H9 (cell line): ENCODE measurements at regions not wholly inside any gene's neighbourhood (a gene's known extent, or its start where the extent isn't known, plus 50 kb on each side); places are given as distances from the start of the nearest gene placed in this dataset.

Experiments
- DNase-seq: peaks from one replicate; pipeline ENCODE4 v3.0.0-alpha.2; 2017
- H2AFZ ChIP-seq: one replicate; pipeline ENCODE4 v1.6.1; 2013; ENCODE audit warnings: mild to moderate bottlenecking, low read length, control low read depth, moderate library complexity
- H2AK5ac ChIP-seq: 2 replicates; pipeline ENCODE4 v1.6.1; 2013; ENCODE audit warnings: low read length, control low read depth, mixed read lengths; ENCODE audit not compliant: insufficient read length
- H2BK120ac ChIP-seq: one replicate; pipeline ENCODE4 v1.6.1; 2013; ENCODE audit warnings: low read depth, mild to moderate bottlenecking, low read length, control low read depth, inconsistent platforms; ENCODE audit not compliant: poor library complexity, severe bottlenecking
- H2BK12ac ChIP-seq: 2 replicates; pipeline ENCODE4 v1.6.1; 2013; ENCODE audit warnings: low read length, control low read depth, mixed read lengths, low read depth; ENCODE audit not compliant: insufficient read length
- H2BK15ac ChIP-seq: 2 replicates; pipeline ENCODE4 v1.6.1; 2013; ENCODE audit warnings: low read depth, low read length, control low read depth
- H2BK20ac ChIP-seq: one replicate; pipeline ENCODE4 v1.6.1; 2013; ENCODE audit warnings: low read depth, mild to moderate bottlenecking, low read length, control low read depth, inconsistent platforms; ENCODE audit not compliant: poor library complexity, severe bottlenecking
- H2BK5ac ChIP-seq: 2 replicates; pipeline ENCODE4 v1.6.1; 2013; ENCODE audit warnings: low read length, control low read depth, mixed read lengths; ENCODE audit not compliant: insufficient read length
- H3K14ac ChIP-seq: 2 replicates; pipeline ENCODE4 v1.6.1; 2013; ENCODE audit warnings: low read length, control low read depth; ENCODE audit not compliant: insufficient read depth
- H3K18ac ChIP-seq: 2 replicates; pipeline ENCODE4 v1.6.1; 2013; ENCODE audit warnings: low read depth, mild to moderate bottlenecking, mixed read lengths, low read length, control low read depth; ENCODE audit not compliant: insufficient read length
- H3K23ac ChIP-seq: 2 replicates; pipeline ENCODE4 v1.6.1; 2013; ENCODE audit warnings: low read length, control low read depth, mixed read lengths, low read depth; ENCODE audit not compliant: insufficient read length
- H3K23me2 ChIP-seq: 2 replicates; pipeline ENCODE4 v1.6.1; 2013; ENCODE audit warnings: low read depth, mild to moderate bottlenecking, mixed read lengths, low read length, control low read depth; ENCODE audit not compliant: insufficient read length, poor library complexity, severe bottlenecking
- H3K27ac ChIP-seq: 2 replicates; pipeline ENCODE4 v1.5.1; 2013; ENCODE audit warnings: low read length, control low read depth, mixed read lengths, low read depth; ENCODE audit not compliant: insufficient read length
- H3K27me3 ChIP-seq: 2 replicates; pipeline ENCODE4 v1.6.1; 2013; ENCODE audit warnings: low read length, control low read depth, inconsistent platforms; ENCODE audit not compliant: insufficient read depth
- H3K4ac ChIP-seq: 2 replicates; pipeline ENCODE4 v1.6.1; 2013; ENCODE audit warnings: low read depth, mild to moderate bottlenecking, control low read depth, inconsistent platforms, low read length, moderate library complexity
- H3K4me1 ChIP-seq: 2 replicates; pipeline ENCODE4 v1.6.1; 2013; ENCODE audit warnings: low read length, control low read depth, inconsistent platforms; ENCODE audit not compliant: insufficient read depth
- H3K4me2 ChIP-seq: 2 replicates; pipeline ENCODE4 v1.6.1; 2013; ENCODE audit warnings: low read length, control low read depth, mixed read lengths; ENCODE audit not compliant: insufficient read length, insufficient read depth
- H3K56ac ChIP-seq: 2 replicates; pipeline ENCODE4 v1.6.1; 2013; ENCODE audit warnings: low read depth, mild to moderate bottlenecking, mixed read lengths, low read length, control low read depth; ENCODE audit not compliant: insufficient read length
- H3K79me1 ChIP-seq: 2 replicates; pipeline ENCODE4 v1.6.1; 2013; ENCODE audit warnings: low read depth, mild to moderate bottlenecking, moderate library complexity, low read length, control low read depth, inconsistent platforms; ENCODE audit not compliant: insufficient read depth, poor library complexity, severe bottlenecking
- H3K79me2 ChIP-seq: 2 replicates; pipeline ENCODE4 v1.6.1; 2013; ENCODE audit warnings: low read length, control low read depth, inconsistent platforms; ENCODE audit not compliant: insufficient read depth
- H3K9ac ChIP-seq: 2 replicates; pipeline ENCODE4 v1.6.1; 2013; ENCODE audit warnings: low read length, control low read depth, mixed read lengths; ENCODE audit not compliant: insufficient read length; ENCODE audit errors: extremely low read depth
- H3K9me3 ChIP-seq: one replicate; pipeline ENCODE4 v1.6.1; 2013; ENCODE audit warnings: low read depth, low read length, inconsistent platforms; ENCODE audit not compliant: control insufficient read depth
- H3T11ph ChIP-seq: one replicate; pipeline ENCODE4 v1.6.1; 2013; ENCODE audit warnings: mild to moderate bottlenecking, low read length, control low read depth, inconsistent platforms
- H4K20me1 ChIP-seq: one replicate; pipeline ENCODE4 v1.6.1; 2013; ENCODE audit not compliant: control insufficient read depth, insufficient read length, insufficient read depth
- H4K5ac ChIP-seq: 2 replicates; pipeline ENCODE4 v1.6.1; 2013; ENCODE audit warnings: low read depth, mild to moderate bottlenecking, mixed read lengths, low read length, control low read depth; ENCODE audit not compliant: insufficient read length
- H4K8ac ChIP-seq: replicated peaks from 2 replicates; pipeline ENCODE4 v1.6.1; 2013; ENCODE audit warnings: low read length, control low read depth, mixed read lengths, low read depth; ENCODE audit not compliant: insufficient read length
- H4K91ac ChIP-seq: 2 replicates; pipeline ENCODE4 v1.6.1; 2013; ENCODE audit warnings: low read depth, mild to moderate bottlenecking, moderate library complexity, mixed read lengths, low read length, control low read depth; ENCODE audit not compliant: insufficient read length
- H3K27ac Mint-ChIP-seq, 3 experiments: 2 replicates in 2 of 3; 3 replicates in 1 of 3; pipeline ENCODE4 v1.8.0; 2020 to 2021; ENCODE audit warnings: mixed read lengths in 3 of 3, mild to moderate bottlenecking in 1 of 3, moderate library complexity in 1 of 3
- H3K27me3 Mint-ChIP-seq: 2 replicates; pipeline ENCODE4 v1.8.0; 2021; ENCODE audit warnings: low read depth, mild to moderate bottlenecking, moderate library complexity, mixed read lengths
- H3K36me3 Mint-ChIP-seq, 3 experiments: 2 replicates in 2 of 3; 3 replicates in 1 of 3; pipeline ENCODE4 v1.8.0; 2020 to 2021; ENCODE audit warnings: low read depth in 3 of 3, mixed read lengths in 3 of 3; ENCODE audit not compliant: insufficient read depth in 1 of 3
- H3K4me1 Mint-ChIP-seq, 2 experiments: 2 replicates each; pipeline ENCODE4 v1.8.0; 2020; ENCODE audit warnings: mixed read lengths in 2 of 2
- H3K4me3 Mint-ChIP-seq, 2 experiments: 2 replicates in 1 of 2; 3 replicates in 1 of 2; pipeline ENCODE4 v1.8.0; 2020 to 2021; ENCODE audit warnings: mild to moderate bottlenecking in 2 of 2, mixed read lengths in 2 of 2, moderate library complexity in 1 of 2
- H3K9me3 Mint-ChIP-seq, 2 experiments: 2 replicates in 1 of 2; 3 replicates in 1 of 2; pipeline ENCODE4 v1.8.0; 2020; ENCODE audit warnings: mild to moderate bottlenecking in 2 of 2, mixed read lengths in 2 of 2, moderate library complexity in 1 of 2
- CTCF ChIP-seq: fragments of 200-600 bp; sonication (generic); conservative IDR thresholded peaks from 3 replicates; pipeline ENCODE4 v1.8.0; 2021; ENCODE audit warnings: antibody characterized with exemption, mild to moderate bottlenecking
- WGBS: extraction: QIAGEN DNeasy Blood & Tissue Kit; methylation state at CpG from one replicate; pipeline ENCODE4 v1.1.7; 2013; ENCODE audit warnings: missing lambda C conversion rate, low lambda C conversion rate, mixed read lengths; ENCODE audit not compliant: insufficient read length; ENCODE audit errors: extremely low coverage; 5-methylcytosine and 5-hydroxymethylcytosine counted together

GRCh38 chr1:81547261-81547911 is 253.3 kb upstream of the ADGRL2 start:
- H3K4me1 Mint-ChIP-seq, result peaks cover 71 to 75% of the 10 kb centered on the region in 2 experiments

More at GRCh38 chr1:81547261-81547911, 253.3 kb upstream of the ADGRL2 start:
- H3K9ac ChIP-seq, result no peak overlapping the region
- no peak overlapping the region for H4K5ac ChIP-seq
- Mint-ChIP-seq H3K9me3 (no peaks in the 10 kb centered on the region; a peak in 1 of 5 replicates), H3K4me3 (peak overlapping the region; percentile 6 to 70), H3K27me3 (no peaks in the 10 kb centered on the region), H3K27ac (peak overlapping the region; percentile 95 to 100 (median 98)), H3K36me3 (no peaks in the 10 kb centered on the region)
- no peak overlapping the region for H3K18ac ChIP-seq
- no peak overlapping the region for H4K8ac ChIP-seq
- TF ChIP-seq CTCF, result no peak
- H3K14ac ChIP-seq, result no peak overlapping the region; the same call in 1 of the 2 replicates
- no peaks in the 10 kb centered on the region for H3K79me2 ChIP-seq
- H2AK5ac ChIP-seq, result no peak overlapping the region
- peak overlapping the region; percentile 30 for H3K4me2 ChIP-seq
- H2BK120ac ChIP-seq, result no peak overlapping the region
- H2BK12ac ChIP-seq, result peak overlapping the region; percentile 82
- no peaks in the 10 kb centered on the region for H3K23me2 ChIP-seq
- no peaks in the 10 kb centered on the region for H3K27me3 ChIP-seq
- no peak overlapping the region for H2BK20ac ChIP-seq
- H2BK5ac ChIP-seq, result no peak overlapping the region
- no peaks in the 10 kb centered on the region for H4K20me1 ChIP-seq
- no peaks in the 10 kb centered on the region for H3K9me3 ChIP-seq
- peak; percentile 45 for DNase-seq
- no peak overlapping the region for H3T11ph ChIP-seq
- no peak overlapping the region for H3K4ac ChIP-seq
- no peak overlapping the region for H3K56ac ChIP-seq
- H2BK15ac ChIP-seq, result no peak overlapping the region
- no CpG with 5 or more reads among the region's 6 CpGs for WGBS
- no peak overlapping the region for H3K23ac ChIP-seq
- no peaks in the 10 kb centered on the region for H3K79me1 ChIP-seq
- no peak overlapping the region for H4K91ac ChIP-seq
- peaks cover 17% of the 10 kb centered on the region for H3K4me1 ChIP-seq
- peak overlapping the region; percentile 87 for H3K27ac ChIP-seq
- H2AFZ ChIP-seq, result no peak overlapping the region
